ENCODE measurements at regions not wholly inside any gene's neighbourhood (a gene's known extent, or its start where the extent isn't known, plus 50 kb on each side); places are given as distances from the start of the nearest gene placed in this dataset.

GRCh38 chr5:163305655-163306054, 131.7 kb upstream of the CCNG1 start:
- TF ChIP-seq CTCF (IDR thresholded peaks at IDR 0.05) (no peak), ZBTB21 (CRISPR knock-in tag; IDR thresholded peaks at IDR 0.05; ENCODE audit: borderline replicate concordance) (no peak), GABPB1 (CRISPR knock-in tag; IDR thresholded peaks at IDR 0.05) (no peak), STAT6 (CRISPR knock-in tag; conservative IDR thresholded peaks at IDR 0.05; ENCODE audit: low read depth) (no peak), NR2C2 (CRISPR knock-in tag; IDR thresholded peaks at IDR 0.05) (no peak), RORB (CRISPR knock-in tag; IDR thresholded peaks at IDR 0.05) (no peak), TEAD1 (CRISPR knock-in tag; IDR thresholded peaks at IDR 0.05) (no peak), NFYB (CRISPR knock-in tag; conservative IDR thresholded peaks at IDR 0.05; ENCODE audit: low read depth) (no peak), ETV6 (CRISPR knock-in tag; IDR thresholded peaks at IDR 0.05) (no peak), SP1 (CRISPR knock-in tag; conservative IDR thresholded peaks at IDR 0.05) (no peak), ZNF512 (CRISPR knock-in tag; IDR thresholded peaks at IDR 0.05; ENCODE audit: borderline replicate concordance) (no peak), SMAD3 (CRISPR knock-in tag; IDR thresholded peaks at IDR 0.05; ENCODE audit: borderline replicate concordance) (no peak)
- TF ChIP-seq, protein P1, sequence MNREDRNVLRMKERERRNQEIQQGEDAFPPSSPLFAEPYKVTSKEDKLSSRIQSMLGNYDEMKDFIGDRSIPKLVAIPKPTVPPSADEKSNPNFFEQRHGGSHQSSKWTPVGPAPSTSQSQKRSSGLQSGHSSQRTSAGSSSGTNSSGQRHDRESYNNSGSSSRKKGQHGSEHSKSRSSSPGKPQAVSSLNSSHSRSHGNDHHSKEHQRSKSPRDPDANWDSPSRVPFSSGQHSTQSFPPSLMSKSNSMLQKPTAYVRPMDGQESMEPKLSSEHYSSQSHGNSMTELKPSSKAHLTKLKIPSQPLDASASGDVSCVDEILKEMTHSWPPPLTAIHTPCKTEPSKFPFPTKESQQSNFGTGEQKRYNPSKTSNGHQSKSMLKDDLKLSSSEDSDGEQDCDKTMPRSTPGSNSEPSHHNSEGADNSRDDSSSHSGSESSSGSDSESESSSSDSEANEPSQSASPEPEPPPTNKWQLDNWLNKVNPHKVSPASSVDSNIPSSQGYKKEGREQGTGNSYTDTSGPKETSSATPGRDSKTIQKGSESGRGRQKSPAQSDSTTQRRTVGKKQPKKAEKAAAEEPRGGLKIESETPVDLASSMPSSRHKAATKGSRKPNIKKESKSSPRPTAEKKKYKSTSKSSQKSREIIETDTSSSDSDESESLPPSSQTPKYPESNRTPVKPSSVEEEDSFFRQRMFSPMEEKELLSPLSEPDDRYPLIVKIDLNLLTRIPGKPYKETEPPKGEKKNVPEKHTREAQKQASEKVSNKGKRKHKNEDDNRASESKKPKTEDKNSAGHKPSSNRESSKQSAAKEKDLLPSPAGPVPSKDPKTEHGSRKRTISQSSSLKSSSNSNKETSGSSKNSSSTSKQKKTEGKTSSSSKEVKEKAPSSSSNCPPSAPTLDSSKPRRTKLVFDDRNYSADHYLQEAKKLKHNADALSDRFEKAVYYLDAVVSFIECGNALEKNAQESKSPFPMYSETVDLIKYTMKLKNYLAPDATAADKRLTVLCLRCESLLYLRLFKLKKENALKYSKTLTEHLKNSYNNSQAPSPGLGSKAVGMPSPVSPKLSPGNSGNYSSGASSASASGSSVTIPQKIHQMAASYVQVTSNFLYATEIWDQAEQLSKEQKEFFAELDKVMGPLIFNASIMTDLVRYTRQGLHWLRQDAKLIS (CRISPR knock-in tag; IDR thresholded peaks at IDR 0.05; ENCODE audit: borderline replicate concordance), result no peak
- TF ChIP-seq, protein P2, sequence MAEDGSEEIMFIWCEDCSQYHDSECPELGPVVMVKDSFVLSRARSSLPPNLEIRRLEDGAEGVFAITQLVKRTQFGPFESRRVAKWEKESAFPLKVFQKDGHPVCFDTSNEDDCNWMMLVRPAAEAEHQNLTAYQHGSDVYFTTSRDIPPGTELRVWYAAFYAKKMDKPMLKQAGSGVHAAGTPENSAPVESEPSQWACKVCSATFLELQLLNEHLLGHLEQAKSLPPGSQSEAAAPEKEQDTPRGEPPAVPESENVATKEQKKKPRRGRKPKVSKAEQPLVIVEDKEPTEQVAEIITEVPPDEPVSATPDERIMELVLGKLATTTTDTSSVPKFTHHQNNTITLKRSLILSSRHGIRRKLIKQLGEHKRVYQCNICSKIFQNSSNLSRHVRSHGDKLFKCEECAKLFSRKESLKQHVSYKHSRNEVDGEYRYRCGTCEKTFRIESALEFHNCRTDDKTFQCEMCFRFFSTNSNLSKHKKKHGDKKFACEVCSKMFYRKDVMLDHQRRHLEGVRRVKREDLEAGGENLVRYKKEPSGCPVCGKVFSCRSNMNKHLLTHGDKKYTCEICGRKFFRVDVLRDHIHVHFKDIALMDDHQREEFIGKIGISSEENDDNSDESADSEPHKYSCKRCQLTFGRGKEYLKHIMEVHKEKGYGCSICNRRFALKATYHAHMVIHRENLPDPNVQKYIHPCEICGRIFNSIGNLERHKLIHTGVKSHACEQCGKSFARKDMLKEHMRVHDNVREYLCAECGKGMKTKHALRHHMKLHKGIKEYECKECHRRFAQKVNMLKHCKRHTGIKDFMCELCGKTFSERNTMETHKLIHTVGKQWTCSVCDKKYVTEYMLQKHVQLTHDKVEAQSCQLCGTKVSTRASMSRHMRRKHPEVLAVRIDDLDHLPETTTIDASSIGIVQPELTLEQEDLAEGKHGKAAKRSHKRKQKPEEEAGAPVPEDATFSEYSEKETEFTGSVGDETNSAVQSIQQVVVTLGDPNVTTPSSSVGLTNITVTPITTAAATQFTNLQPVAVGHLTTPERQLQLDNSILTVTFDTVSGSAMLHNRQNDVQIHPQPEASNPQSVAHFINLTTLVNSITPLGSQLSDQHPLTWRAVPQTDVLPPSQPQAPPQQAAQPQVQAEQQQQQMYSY (CRISPR knock-in tag; IDR thresholded peaks at IDR 0.05), result no peak

Measured in WTC11 (cell line).